Effector CD8-positive, alpha-beta T cell (primary cell): ENCODE measurements at regions not wholly inside any gene's neighbourhood (a gene's known extent, or its start where the extent isn't known, plus 50 kb on each side); places are given as distances from the start of the nearest gene placed in this dataset.

Experiments
- DNase-seq: peaks from one replicate; lab custom pipeline; 2025; lab: John Stamatoyannopoulos, UW

GRCh38 chr4:180566492-180566891, 1676.7 kb upstream of the TENM3 start:
- DNase-seq, result no peak

- no peak for DNase-seq
Observed at GRCh38 chr4:180567080-180567479, 1676.1 kb upstream of the TENM3 start.

GRCh38 chr4:180571516-180572055, 1671.6 kb upstream of the TENM3 start:
- DNase-seq, result no peak

- DNase-seq, result no peak
Observed at GRCh38 chr4:180578175-180578574, 1665.0 kb upstream of the TENM3 start.

- no peak for DNase-seq
Observed at GRCh38 chr4:180581061-180581460, 1662.1 kb upstream of the TENM3 start.

- DNase-seq, result no peak
Observed at GRCh38 chr4:180587379-180587778, 1655.8 kb upstream of the TENM3 start.

GRCh38 chr4:180589575-180589974, 1653.6 kb upstream of the TENM3 start:
- no peak for DNase-seq

GRCh38 chr4:180596888-180597483, 1646.2 kb upstream of the TENM3 start:
- no peak for DNase-seq

GRCh38 chr4:180598281-180598680, 1644.9 kb upstream of the TENM3 start:
- no peak for DNase-seq

- no peak for DNase-seq
Observed at GRCh38 chr4:180603791-180604190, 1639.4 kb upstream of the TENM3 start.

- DNase-seq, result no peak
Observed at GRCh38 chr4:180610324-180610723, 1632.9 kb upstream of the TENM3 start.

- no peak for DNase-seq
Observed at GRCh38 chr4:180615746-180616145, 1627.5 kb upstream of the TENM3 start.

GRCh38 chr4:180617196-180617595, 1626.0 kb upstream of the TENM3 start:
- DNase-seq, result no peak

GRCh38 chr4:180618396-180618795, 1624.8 kb upstream of the TENM3 start:
- DNase-seq, result no peak

GRCh38 chr4:180619440-180619839, 1623.8 kb upstream of the TENM3 start:
- no peak for DNase-seq

- DNase-seq, result no peak
Observed at GRCh38 chr4:180622254-180622653, 1620.9 kb upstream of the TENM3 start.

- DNase-seq, result no peak
Observed at GRCh38 chr4:180625653-180626052, 1617.5 kb upstream of the TENM3 start.

GRCh38 chr4:180630012-180630665, 1613.1 kb upstream of the TENM3 start:
- no peak for DNase-seq

GRCh38 chr4:180634306-180634705, 1608.9 kb upstream of the TENM3 start:
- no peak for DNase-seq

- no peak for DNase-seq
Observed at GRCh38 chr4:180635281-180635680, 1607.9 kb upstream of the TENM3 start.

- DNase-seq, result no peak
Observed at GRCh38 chr4:180636696-180637404, 1606.4 kb upstream of the TENM3 start.

GRCh38 chr4:180637616-180638015, 1605.6 kb upstream of the TENM3 start:
- DNase-seq, result no peak

GRCh38 chr4:180640193-180640592, 1603.0 kb upstream of the TENM3 start:
- DNase-seq, result no peak
